NCI-H446 treated with DMSO at 0.1 percent for 48 hours (cell line): ENCODE measurements at regions not wholly inside any gene's neighbourhood (a gene's known extent, or its start where the extent isn't known, plus 50 kb on each side); places are given as distances from the start of the nearest gene placed in this dataset.

Experiments used
- DNase-seq: peaks from one replicate; lab custom pipeline; 2025; lab: John Stamatoyannopoulos, UW

DNA sequence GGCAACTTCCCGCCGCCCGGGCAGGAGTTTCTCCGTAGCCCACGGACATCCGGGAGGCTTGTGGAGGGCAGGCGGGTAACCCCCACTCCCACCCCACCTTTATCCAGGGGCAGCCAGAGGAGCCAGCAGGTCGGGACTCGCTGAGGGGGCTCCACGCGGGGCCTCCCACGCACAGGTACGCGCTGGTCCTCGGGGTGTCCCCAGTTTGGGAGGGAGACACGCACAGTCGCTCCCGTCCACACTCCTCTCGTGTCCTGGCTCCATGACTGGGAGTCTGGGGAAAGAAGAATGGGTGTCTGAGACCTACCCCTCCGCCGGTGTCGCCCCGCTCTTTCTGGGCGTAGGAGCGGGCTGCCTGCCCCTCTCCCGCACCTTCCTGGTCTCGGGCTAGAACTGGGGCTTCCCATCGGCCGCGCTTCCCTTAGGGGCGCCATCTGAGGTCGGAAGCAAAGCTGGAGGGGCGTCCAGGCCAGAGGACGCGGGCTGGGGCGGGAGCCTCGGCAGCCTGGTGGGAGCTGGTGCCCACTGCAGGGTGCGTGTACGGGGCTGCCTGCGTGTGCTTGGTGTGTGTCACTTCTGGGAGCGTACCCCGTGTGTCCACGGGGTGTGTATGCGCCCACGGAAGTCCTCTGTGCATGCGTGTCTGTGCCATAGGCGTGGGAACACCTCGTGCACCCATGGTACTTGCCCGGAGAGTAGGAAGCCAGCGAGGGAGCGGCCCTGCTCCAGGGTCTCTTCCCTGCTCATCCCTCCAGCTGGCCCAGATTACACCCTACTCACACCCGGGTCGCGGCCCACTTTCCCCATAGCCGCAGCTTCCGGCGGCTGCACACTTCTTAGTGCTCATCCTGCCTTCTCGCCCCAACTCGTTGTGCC lies 73.0 kb upstream of the LEP start:
- DNase-seq, result no peak

GRCh38 chr7:128168667-128169210 lies 72.3 kb upstream of the LEP start:
- DNase-seq, result no peak

- no peak for DNase-seq
Measured at GRCh38 chr7:128170461-128170860, 70.6 kb upstream of the LEP start.

DNA sequence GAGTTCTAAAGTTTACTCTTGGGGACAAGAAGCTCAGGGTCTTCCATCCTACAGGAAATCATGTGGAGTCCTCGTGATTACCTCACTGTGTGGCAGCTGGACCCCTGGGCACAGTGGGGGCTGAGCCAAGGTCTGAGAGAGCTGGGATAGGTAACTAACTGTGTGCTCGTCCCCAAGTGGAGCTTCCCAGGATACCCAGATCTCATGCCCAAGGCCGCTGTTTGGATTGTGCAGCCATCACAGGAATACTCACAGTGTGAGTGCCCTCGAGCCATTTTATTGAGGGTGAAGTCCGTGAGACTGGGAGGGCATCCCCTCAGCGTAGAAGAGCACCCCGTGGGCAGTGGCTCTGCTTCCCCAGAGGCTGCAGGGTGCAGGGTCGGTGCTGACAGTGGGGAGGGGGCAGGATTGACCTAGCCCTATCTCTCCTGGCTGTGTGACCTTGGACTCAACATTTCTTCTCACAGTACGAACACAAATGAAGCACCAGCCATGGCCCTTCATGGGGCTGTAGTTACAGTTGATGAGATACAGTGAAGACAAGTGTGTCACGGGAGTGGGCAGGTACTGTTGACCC lies 69.6 kb upstream of the LEP start:
- no peak for DNase-seq

- DNase-seq, result no peak
Measured at GRCh38 chr7:128172151-128172550, 68.9 kb upstream of the LEP start.

DNA sequence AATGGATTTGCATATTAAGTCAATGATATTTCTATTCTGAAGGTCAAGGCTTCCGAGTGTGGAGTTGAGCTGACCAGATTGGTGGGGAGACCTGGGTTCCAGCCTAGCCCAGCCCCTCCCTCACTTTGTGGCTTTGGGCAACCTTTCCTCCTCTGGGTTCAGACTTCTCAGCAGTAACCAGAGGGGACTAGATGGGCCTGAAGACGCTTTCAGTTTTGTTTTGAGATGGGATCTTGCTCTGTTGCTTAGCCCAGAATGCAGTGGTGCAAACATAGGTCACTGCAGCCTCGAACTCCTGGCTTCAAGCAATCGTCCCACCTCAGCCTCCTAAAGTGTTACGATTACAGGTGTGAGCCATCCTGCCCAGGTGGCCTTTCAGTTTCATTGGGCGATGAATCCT lies 68.1 kb upstream of the LEP start:
- DNase-seq, result no peak

GRCh38 chr7:128174386-128174785 lies 66.7 kb upstream of the LEP start:
- DNase-seq, result peak; percentile 77

DNA sequence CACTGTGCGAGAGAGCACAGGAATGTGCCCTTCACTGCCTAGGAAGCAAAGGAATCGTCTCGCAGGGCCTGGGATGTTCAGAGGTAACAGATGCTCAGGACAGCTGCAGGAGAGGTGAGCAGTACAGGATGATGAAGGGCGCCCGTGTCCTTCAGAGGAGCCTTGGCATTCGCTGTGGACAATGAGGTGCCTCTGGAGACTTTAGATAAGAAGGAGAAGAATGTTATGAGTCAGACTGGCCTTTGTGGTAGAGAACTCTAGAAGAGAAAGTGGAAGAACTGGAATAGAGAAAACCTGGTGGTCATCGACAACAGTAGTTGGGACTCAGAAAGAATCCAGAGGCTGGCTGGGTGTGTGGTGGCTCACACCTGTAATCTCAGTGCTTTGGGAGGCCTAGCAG lies 64.4 kb upstream of the LEP start:
- DNase-seq, result no peak

DNA sequence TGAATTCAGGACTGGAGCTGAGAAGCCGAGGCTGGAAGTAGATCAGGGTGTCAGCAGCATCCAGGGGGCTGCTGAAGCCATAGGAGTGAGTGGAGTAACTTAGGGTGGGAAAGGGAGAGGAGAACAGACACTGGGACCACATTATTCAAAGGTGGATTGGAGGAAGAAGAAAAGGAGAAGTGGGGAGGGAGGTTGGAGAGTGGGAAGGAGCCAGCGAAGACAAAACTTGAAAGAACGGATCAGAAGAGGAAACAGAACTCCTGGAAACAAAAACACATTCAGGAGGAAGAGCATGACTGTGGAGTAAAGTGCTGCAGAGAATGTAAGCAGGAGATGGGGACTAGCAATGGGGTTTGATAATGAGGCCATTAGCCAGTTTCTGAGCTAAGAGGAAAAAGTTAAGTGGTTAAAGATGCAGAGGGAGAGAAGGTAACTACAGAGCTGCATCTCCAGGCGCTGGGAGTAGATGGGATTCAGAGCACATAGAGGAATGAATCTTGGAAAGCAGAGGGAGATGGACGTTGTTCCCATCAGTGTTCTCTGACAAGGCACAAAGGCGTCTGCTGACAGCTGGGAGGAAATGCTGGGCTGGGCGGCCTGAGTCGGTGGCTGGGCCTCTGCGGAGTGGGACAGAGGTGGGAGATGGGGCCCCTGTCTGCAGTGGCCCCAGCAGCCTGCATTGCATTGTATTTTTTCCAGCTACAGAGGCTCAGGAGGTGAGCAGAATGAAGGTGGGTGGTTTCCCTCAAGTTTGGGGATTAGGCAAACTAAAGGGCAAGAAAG lies 63.1 kb upstream of the LEP start:
- DNase-seq, result no peak

- DNase-seq, result no peak
Measured at GRCh38 chr7:128178611-128179010, 62.5 kb upstream of the LEP start.

- DNase-seq, result no peak
Measured at GRCh38 chr7:128188396-128189230, 52.5 kb upstream of the LEP start.

DNA sequence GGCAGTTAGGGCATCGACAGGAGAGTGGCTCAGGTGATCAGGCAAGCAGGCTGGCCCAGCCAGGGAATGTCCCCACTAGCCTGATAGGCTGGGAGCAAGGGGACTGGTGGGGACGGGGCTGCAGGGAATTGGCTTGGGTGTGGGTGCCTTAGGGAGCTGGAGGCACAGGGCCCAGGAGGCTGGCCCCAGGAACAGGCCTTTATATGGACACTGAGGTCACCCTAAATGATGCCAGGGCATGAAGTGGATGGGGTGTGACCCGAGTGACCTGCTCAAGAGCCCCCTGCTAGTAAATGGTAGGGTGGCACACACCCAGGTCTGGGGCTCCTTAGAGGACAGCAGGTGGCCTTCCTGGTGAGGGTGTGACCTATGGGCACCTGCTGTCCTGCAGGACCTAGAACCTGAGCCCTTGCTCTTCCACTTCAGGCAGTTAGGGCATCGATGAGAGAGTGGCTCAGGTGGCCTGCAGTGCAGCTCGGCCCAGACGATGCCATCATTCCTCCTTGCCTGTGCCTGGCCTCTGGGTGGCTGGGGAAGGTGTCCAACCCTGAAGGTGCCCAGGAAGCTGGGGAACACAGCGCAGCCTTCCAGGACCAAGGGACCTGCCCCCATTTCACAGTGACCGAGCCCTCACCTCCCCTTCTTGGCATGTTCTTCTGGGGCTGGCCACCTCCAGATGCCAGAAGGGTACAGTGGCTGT lies 51.7 kb upstream of the LEP start:
- DNase-seq, result no peak

DNA sequence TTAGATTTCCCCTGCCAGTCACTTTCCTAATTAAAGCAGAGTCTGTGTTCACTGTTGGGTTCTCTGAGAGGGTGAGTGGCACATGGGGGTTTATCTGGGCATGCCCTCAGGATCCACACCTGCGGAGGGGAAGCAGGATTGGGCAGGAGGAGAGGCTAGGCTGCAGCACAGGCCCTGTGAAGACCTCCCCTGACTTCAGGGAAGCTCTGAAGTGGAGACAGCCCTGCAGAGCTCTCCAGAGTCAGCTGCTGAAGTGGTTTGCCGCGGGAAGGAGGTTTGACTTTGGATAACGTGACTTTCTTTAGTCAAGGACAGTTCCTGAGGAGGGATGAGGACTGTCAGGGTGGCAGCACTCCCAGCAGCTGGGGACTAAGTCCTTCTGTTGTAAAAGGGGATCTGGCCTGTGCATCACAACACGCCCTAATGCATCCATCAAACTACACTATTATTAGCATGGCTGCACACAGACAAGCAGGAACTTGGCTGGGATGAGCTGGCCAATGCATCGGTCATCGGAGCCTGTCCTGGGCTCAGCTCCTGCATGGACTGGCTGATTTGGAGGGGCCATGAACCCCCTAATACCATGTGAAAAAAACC lies 50.9 kb upstream of the LEP start:
- no peak for DNase-seq

- DNase-seq, result no peak
Measured at GRCh38 chr7:128191136-128191844, 49.8 kb upstream of the LEP start.
